Colonic mucosa (tissue), 4 donors: ENCODE measurements at regions not wholly inside any gene's neighbourhood (a gene's known extent, or its start where the extent isn't known, plus 50 kb on each side); places are given as distances from the start of the nearest gene placed in this dataset.
"Not testable (repeated sequence)": the region's sequence is repeated elsewhere in the genome, so short reads cannot be mapped to it uniquely, and the experiment has no call there.

Experiments used
- DNase-seq: peaks from one replicate; pipeline ENCODE4 v3.0.0-alpha.2; 2020
- H3K27ac ChIP-seq: fragments of 200-600 bp; one replicate; pipeline ENCODE4 v1.8.0; 2021
- H3K27me3 ChIP-seq: fragments of 200-600 bp; one replicate; pipeline ENCODE4 v1.8.0; 2021
- H3K36me3 ChIP-seq: fragments of 200-600 bp; one replicate; pipeline ENCODE4 v1.8.0; 2021
- H3K4me1 ChIP-seq: fragments of 200-600 bp; one replicate; pipeline ENCODE4 v1.8.0; 2021; ENCODE audit warnings: mild to moderate bottlenecking
- H3K4me3 ChIP-seq: fragments of 200-600 bp; one replicate; pipeline ENCODE4 v1.8.0; 2021
- H3K9ac ChIP-seq, 2 donors: one replicate each; pipeline ENCODE4 v1.7.0; 2013; ENCODE audit warnings: control low read depth in 2 of 2, low read depth in 2 of 2, low read length in 2 of 2
- H3K9me3 ChIP-seq: fragments of 200-600 bp; one replicate; pipeline ENCODE4 v1.8.0; 2021
- intact Hi-C: fragments of 100-400 bp; cut with DNase I; formaldehyde crosslinking; loops from one replicate; pipeline ENCODE4 v1.14.1; 2022
- TF ChIP-seq, protein P1 (sequence below): fragments of 200-600 bp; IDR thresholded peaks from one replicate; pipeline ENCODE4 v1.8.0; 2022; ENCODE audit warnings: antibody characterized with exemption, mild to moderate bottlenecking
- donor health status: healthy.
- donor health status: DM: no; HTN: no; CAD: no.
- donor health status: DM: no; HTN: no; CAD: no.

DNA sequence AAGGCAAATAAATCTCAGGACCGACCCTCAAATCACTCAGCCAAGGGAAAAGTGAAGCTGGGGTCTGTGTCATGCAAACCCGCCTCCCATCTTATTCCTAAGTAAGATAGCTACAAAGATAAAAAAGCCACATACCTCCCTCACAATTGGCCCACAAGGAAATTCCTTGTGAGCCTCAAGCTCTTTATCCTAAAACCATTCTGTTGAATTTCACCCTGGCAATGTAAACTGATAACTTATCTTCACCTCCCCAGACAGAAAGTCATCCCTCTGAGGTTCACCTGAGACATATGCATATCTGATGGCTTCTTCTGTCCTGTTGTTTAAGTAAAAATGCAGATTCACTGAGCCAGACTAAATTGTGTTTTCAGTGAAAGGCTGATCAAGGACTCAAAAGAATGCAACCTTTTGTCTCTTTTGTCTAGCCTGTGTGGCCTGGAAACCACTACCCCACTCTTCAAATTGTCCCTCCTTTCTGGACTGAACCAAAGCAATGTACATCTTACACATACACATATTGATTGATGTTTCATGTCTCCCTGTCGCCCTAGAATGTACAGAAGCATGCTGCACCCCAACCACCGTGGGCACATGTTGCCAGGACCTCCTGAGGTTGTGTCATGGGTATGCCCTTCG is 91.3 kb downstream of the MFAP3L start:
- H3K27ac ChIP-seq, result no peak overlapping the region
- no peaks in the 10 kb centered on the region for H3K4me1 ChIP-seq
- TF ChIP-seq, protein P1, sequence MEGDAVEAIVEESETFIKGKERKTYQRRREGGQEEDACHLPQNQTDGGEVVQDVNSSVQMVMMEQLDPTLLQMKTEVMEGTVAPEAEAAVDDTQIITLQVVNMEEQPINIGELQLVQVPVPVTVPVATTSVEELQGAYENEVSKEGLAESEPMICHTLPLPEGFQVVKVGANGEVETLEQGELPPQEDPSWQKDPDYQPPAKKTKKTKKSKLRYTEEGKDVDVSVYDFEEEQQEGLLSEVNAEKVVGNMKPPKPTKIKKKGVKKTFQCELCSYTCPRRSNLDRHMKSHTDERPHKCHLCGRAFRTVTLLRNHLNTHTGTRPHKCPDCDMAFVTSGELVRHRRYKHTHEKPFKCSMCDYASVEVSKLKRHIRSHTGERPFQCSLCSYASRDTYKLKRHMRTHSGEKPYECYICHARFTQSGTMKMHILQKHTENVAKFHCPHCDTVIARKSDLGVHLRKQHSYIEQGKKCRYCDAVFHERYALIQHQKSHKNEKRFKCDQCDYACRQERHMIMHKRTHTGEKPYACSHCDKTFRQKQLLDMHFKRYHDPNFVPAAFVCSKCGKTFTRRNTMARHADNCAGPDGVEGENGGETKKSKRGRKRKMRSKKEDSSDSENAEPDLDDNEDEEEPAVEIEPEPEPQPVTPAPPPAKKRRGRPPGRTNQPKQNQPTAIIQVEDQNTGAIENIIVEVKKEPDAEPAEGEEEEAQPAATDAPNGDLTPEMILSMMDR, result no peak
- no peak for DNase-seq
- intact Hi-C loops, result no loop called here
- no peak overlapping the region for H3K9ac ChIP-seq
- H3K9me3 ChIP-seq, result no peaks in the 10 kb centered on the region
- H3K36me3 ChIP-seq, result no peaks in the 10 kb centered on the region
- no peaks in the 10 kb centered on the region for H3K27me3 ChIP-seq
- H3K4me3 ChIP-seq, result no peak overlapping the region

GRCh38 chr4:169933531-169933930 is 92.7 kb downstream of the MFAP3L start:
- intact Hi-C loops, result no loop called here
- H3K4me1 ChIP-seq, result no peaks in the 10 kb centered on the region
- DNase-seq, result no peak

GRCh38 chr4:169931964-169932363 is 94.2 kb downstream of the MFAP3L start:
- H3K9me3 ChIP-seq, result no peaks in the 10 kb centered on the region
- H3K9ac ChIP-seq, result no peak overlapping the region
- TF ChIP-seq, protein P1, result no peak
- intact Hi-C loops, result no loop called here
- no peak overlapping the region for H3K4me3 ChIP-seq
- no peaks in the 10 kb centered on the region for H3K36me3 ChIP-seq
- no peaks in the 10 kb centered on the region for H3K27me3 ChIP-seq
- no peak overlapping the region for H3K27ac ChIP-seq
- no peaks in the 10 kb centered on the region for H3K4me1 ChIP-seq
- no peak for DNase-seq

More at GRCh38 chr4:169933531-169933930, 92.7 kb downstream of the MFAP3L start:
- no peak overlapping the region for H3K9ac ChIP-seq
- H3K9me3 ChIP-seq, result no peaks in the 10 kb centered on the region
- H3K27me3 ChIP-seq, result no peaks in the 10 kb centered on the region
- no peak overlapping the region for H3K27ac ChIP-seq
- no peaks in the 10 kb centered on the region for H3K36me3 ChIP-seq
- TF ChIP-seq, protein P1, result no peak
- H3K4me3 ChIP-seq, result no peak overlapping the region

DNA sequence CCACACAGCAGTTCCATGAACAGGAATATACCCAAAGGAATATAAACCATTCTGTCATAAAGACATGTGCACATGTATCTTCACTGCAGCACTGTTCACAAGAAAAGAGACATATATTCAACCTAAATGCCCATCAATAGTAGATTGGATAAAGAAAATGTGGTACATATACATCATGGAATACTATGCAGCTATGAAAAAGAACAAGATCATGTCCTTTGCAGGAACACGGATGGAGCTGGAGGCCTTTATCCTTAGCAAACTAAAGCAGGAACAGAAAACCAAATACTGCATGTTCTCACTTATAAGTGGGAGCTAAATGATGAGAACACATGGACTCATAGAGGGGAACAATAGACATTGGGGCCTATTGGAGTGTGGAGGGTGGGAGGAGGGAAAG is 95.4 kb downstream of the MFAP3L start:
- H3K9me3 ChIP-seq, H3K27ac ChIP-seq, DNase-seq, H3K4me1 ChIP-seq, H3K4me3 ChIP-seq, H3K36me3 ChIP-seq, H3K27me3 ChIP-seq, intact Hi-C loops, H3K9ac ChIP-seq: not testable (repeated sequence)

- TF ChIP-seq, protein P1, result no peak
- Histone ChIP-seq H3K4me3 (no peak overlapping the region), H3K36me3 (no peaks in the 10 kb centered on the region), H3K4me1 (no peaks in the 10 kb centered on the region), H3K27ac (no peak overlapping the region), H3K9me3 (no peaks in the 10 kb centered on the region), H3K9ac (no peak overlapping the region), H3K27me3 (no peaks in the 10 kb centered on the region)
- DNase-seq, result no peak
- intact Hi-C loops, result no loop called here
Observed at GRCh38 chr4:169927280-169927679, 98.9 kb downstream of the MFAP3L start.

- Histone ChIP-seq H3K9me3 (no peaks in the 10 kb centered on the region), H3K4me3 (no peak overlapping the region), H3K27me3 (no peaks in the 10 kb centered on the region), H3K9ac (no peak overlapping the region), H3K27ac (no peak overlapping the region), H3K4me1 (no peaks in the 10 kb centered on the region), H3K36me3 (no peaks in the 10 kb centered on the region)
- no peak for DNase-seq
- TF ChIP-seq, protein P1, result no peak
- intact Hi-C loops, result no loop called here
Observed at GRCh38 chr4:169925678-169926077, 100.5 kb downstream of the MFAP3L start.
